ENCODE measurements at regions not wholly inside any gene's neighbourhood (a gene's known extent, or its start where the extent isn't known, plus 50 kb on each side); places are given as distances from the start of the nearest gene placed in this dataset.
A peak's percentile ranks its signal among the peaks of the same experiment; 100 is the strongest.

- H4K91ac ChIP-seq (replicated peaks; ENCODE audit: insufficient read length, low read length) = no peak overlapping the region
- H3K56ac ChIP-seq (replicated peaks; ENCODE audit: insufficient read length, low read depth, low read length) = no peak overlapping the region
- H2AFZ ChIP-seq (ENCODE audit: low read length) = no peak overlapping the region
- no peaks in the 10 kb centered on the region; the same call in 1 of the 2 replicates for H3K23me2 ChIP-seq (ENCODE audit: low read depth, low read length)
- H3K79me1 ChIP-seq (ENCODE audit: low read depth, low read length) = no peaks in the 10 kb centered on the region
- H2BK20ac ChIP-seq (ENCODE audit: low read length) = no peak overlapping the region
- no peak overlapping the region for H3K23ac ChIP-seq (ENCODE audit: insufficient read length)
- ChIA-PET CTCF (ENCODE audit: partially characterized antibody) (interaction anchor here (0.6 to 1.2 kb wide), 5 partner anchors 29 to 492 kb away, joined by 3 to 5 read pairs (median 4); no protein-coding TSS in a partner anchor), POLR2A (ENCODE audit: partially characterized antibody) (no interaction called here)
- H3K4me3 ChIP-seq (ENCODE audit: extremely low read depth in 1 of 4, insufficient read depth in 2 of 4, low read depth in 3 of 4, low read length in 4 of 4) = no peak overlapping the region
- H3K14ac ChIP-seq (ENCODE audit: insufficient read length) = no peak overlapping the region
- H3K18ac ChIP-seq (ENCODE audit: extremely low read depth, low read length) = no peak overlapping the region
- H3K9me3 ChIP-seq (ENCODE audit: insufficient read depth in 2 of 2, low read depth in 1 of 2, low read length in 1 of 2) = no peaks in the 10 kb centered on the region
- H3K79me2 ChIP-seq (ENCODE audit: control insufficient read depth in 1 of 2, insufficient read depth in 2 of 2, low read length in 2 of 2) = no peaks in the 10 kb centered on the region; a peak in 1 of 4 replicates
- H2AK5ac ChIP-seq (ENCODE audit: low read depth, low read length) = no peak overlapping the region; the same call in 1 of the 2 replicates
- WGBS, 2 experiments (ENCODE audit: extremely low coverage in 1 of 2, insufficient coverage in 1 of 2, insufficient read length in 1 of 2, insufficient replicate concordance in 2 of 2, low coverage in 1 of 2, low lambda C conversion rate in 2 of 2, missing lambda C conversion rate in 1 of 2) = 85% methylated on average over 10 of the region's 10 CpGs; no CpG with 5 or more reads in 1 of the 2 experiments
- no peak overlapping the region for H3K4ac ChIP-seq (replicated peaks; ENCODE audit: insufficient read length, low read depth, low read length)
- H3K27ac ChIP-seq (ENCODE audit: low read depth, low read length) = no peak overlapping the region
- DNase-seq (ENCODE audit: low read depth in 1 of 2, low spot score in 2 of 2) (no peak), FAIRE-seq (no peak)
- no peak overlapping the region for H2BK5ac ChIP-seq (ENCODE audit: low read depth, low read length)
- no peaks in the 10 kb centered on the region for H4K20me1 ChIP-seq (replicated peaks in 1 of 2; ENCODE audit: control insufficient read depth in 1 of 2, insufficient read depth in 2 of 2, low read length in 2 of 2)
- no peak overlapping the region for H3K4me2 ChIP-seq (ENCODE audit: insufficient read depth in 1 of 2, low read depth in 2 of 2, low read length in 2 of 2)
- 0 out of 7 replicates have a peak overlapping the region, but pooled peaks of 1 of the 4 experiments have one; percentile 9 for H3K9ac ChIP-seq (replicated peaks in 1 of 4; ENCODE audit: extremely low read depth in 1 of 4, low read depth in 3 of 4, low read length in 3 of 4)
- no peak overlapping the region for H4K5ac ChIP-seq (ENCODE audit: insufficient read length, low read depth, low read length)
- H3K4me1 ChIP-seq (replicated peaks in 1 of 4; ENCODE audit: control insufficient read depth in 3 of 4, insufficient read depth in 4 of 4, low read length in 3 of 4) = 0 out of 7 replicates have a peak, but pooled peaks cover 0 to 3% (median 0%) of the 10 kb centered on the region in 4 experiments
- H2BK15ac ChIP-seq (ENCODE audit: low read length) = no peak overlapping the region
- H2BK120ac ChIP-seq (replicated peaks; ENCODE audit: low read depth, low read length) = no peak overlapping the region
- H2BK12ac ChIP-seq (ENCODE audit: low read depth, low read length) = no peak overlapping the region
- peak; percentile 26; the same call in 1 of the 2 replicates for TF ChIP-seq SUZ12 (IDR thresholded peaks at IDR 0.05; ENCODE audit: low read length)
- no peak for TF ChIP-seq KDM5A (IDR thresholded peaks at IDR 0.05; ENCODE audit: low read length)
- TF ChIP-seq GTF2F1 (IDR thresholded peaks at IDR 0.05; ENCODE audit: borderline replicate concordance, low read depth, low read length) = no peak
- TF ChIP-seq ATF2 (IDR thresholded peaks at IDR 0.05; ENCODE audit: low read length) = no peak
- no peak overlapping the region for H4K8ac ChIP-seq (ENCODE audit: extremely low read depth, insufficient read depth, low read length)
- H3K36me3 ChIP-seq (ENCODE audit: control insufficient read depth in 2 of 4, insufficient read depth in 4 of 4, low read length in 3 of 4) = no peaks in the 10 kb centered on the region
- H3K27me3 ChIP-seq (replicated peaks in 1 of 4; ENCODE audit: control insufficient read depth in 3 of 4, extremely low read depth in 1 of 4, insufficient read depth in 3 of 4, low read length in 3 of 4) = no peaks in the 10 kb centered on the region
Observed at GRCh38 chr3:124277144-124277890, 285.4 kb upstream of the ROPN1 start.
